ENCODE measurements at regions not wholly inside any gene's neighbourhood (a gene's known extent, or its start where the extent isn't known, plus 50 kb on each side); places are given as distances from the start of the nearest gene placed in this dataset.
A peak's percentile ranks its signal among the peaks of the same experiment; 100 is the strongest.
"Not testable (repeated sequence)": the region's sequence is repeated elsewhere in the genome, so short reads cannot be mapped to it uniquely, and the experiment has no call there.

- no peak for DNase-seq (ENCODE audit: low read depth in 2 of 2)
Observed at GRCh38 chr7:142469696-142470543, 212.1 kb upstream of the PRSS58 start.

GRCh38 chr7:142468871-142469665, 211.2 kb upstream of the PRSS58 start:
- DNase-seq (ENCODE audit: low read depth in 2 of 2) = no peak

GRCh38 chr7:142467056-142467655, 209.3 kb upstream of the PRSS58 start:
- not testable (repeated sequence) for DNase-seq (ENCODE audit: low read depth in 2 of 2)

- DNase-seq (ENCODE audit: low read depth in 2 of 2) = no peak
Observed at GRCh38 chr7:142463401-142463850, 205.6 kb upstream of the PRSS58 start.

- no peak for DNase-seq (ENCODE audit: low read depth in 2 of 2)
Observed at GRCh38 chr7:142461437-142461836, 203.6 kb upstream of the PRSS58 start.

GRCh38 chr7:142460402-142461117, 202.7 kb upstream of the PRSS58 start:
- no peak for DNase-seq (ENCODE audit: low read depth in 2 of 2)

DNA sequence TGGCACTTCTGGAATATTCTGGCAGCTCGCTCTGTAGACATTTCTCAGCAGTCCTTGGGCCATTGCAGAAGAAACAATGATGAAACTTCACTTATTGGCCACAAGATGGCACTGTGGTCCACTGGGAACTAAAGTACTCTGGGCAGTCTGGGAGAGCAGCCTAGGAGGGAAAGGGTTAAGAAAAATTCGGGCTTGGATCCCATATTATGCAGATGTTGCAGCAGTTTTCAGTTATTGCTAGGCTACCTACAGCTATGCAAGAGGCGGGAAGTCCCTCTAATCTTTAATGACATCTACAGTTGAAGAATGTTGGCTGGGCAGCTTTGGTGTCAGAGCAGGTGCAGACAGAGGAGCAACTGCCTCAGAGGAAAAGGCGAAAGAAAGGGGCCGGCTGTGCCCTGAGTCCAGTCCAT, 201.7 kb upstream of the PRSS58 start:
- peak; percentile 24 to 63 for DNase-seq (ENCODE audit: low read depth in 2 of 2)

GRCh38 chr7:142457146-142457703, 199.4 kb upstream of the PRSS58 start:
- DNase-seq (ENCODE audit: low read depth in 2 of 2) = no peak

DNA sequence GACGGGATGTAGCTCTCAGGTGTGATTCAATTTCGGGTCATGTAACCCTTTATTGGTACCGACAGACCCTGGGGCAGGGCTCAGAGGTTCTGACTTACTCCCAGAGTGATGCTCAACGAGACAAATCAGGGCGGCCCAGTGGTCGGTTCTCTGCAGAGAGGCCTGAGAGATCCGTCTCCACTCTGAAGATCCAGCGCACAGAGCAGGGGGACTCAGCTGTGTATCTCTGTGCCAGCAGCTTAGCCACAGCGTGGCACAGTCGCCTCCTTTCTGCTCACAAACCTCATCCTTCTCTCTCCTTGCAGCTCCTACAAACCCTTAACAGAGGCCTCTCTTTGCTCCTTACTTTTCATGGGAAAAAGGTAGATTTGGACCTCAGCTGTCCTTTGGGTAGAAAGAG, 197.5 kb upstream of the PRSS58 start:
- DNase-seq (ENCODE audit: low read depth in 2 of 2) = no peak

DNA sequence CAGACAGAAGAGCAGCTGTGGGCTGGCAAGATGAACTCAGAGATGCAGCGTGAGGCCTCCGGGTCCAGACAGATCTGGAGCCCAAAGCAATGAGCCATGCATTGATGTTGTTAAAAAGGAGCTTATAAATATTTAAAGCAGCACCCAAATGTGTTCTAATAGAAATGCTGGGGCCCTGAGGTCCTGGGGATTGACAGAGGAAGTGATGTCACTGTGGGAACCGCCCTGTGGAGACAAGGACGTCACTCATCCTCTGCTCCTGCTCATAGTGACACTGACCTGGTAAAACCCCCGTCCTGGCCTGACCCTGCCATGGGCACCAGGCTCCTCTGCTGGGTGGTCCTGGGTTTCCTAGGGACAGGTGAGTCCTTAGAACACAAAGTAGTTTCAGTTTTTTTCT, 197.0 kb upstream of the PRSS58 start:
- DNase-seq (ENCODE audit: low read depth in 2 of 2) = no peak

GRCh38 chr7:142452791-142453190, 194.9 kb upstream of the PRSS58 start:
- DNase-seq (ENCODE audit: low read depth in 2 of 2) = no peak

DNA sequence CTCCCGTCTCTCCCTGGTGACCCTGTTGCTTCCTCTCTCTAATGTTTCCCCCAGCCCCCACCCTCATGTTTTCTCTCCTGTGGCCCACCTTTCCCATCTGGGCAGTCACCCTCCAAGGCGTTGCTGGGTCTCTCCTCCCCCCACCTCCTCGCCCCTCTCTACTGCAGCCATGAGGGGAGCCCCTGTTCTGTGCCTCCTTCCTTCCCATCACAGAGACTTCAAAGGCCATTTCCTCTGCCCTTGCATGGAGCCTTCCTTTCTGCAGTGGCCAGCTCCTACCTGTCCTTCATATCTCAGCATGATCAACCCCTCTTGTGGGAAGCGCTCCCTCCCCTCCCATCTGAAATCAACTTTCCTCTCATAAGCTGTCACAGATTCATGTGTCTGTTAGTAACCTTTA, 194.0 kb upstream of the PRSS58 start:
- no peak for DNase-seq (ENCODE audit: low read depth in 2 of 2)

GRCh38 chr7:142451296-142451695, 193.4 kb upstream of the PRSS58 start:
- DNase-seq (ENCODE audit: low read depth in 2 of 2) = no peak

DNA sequence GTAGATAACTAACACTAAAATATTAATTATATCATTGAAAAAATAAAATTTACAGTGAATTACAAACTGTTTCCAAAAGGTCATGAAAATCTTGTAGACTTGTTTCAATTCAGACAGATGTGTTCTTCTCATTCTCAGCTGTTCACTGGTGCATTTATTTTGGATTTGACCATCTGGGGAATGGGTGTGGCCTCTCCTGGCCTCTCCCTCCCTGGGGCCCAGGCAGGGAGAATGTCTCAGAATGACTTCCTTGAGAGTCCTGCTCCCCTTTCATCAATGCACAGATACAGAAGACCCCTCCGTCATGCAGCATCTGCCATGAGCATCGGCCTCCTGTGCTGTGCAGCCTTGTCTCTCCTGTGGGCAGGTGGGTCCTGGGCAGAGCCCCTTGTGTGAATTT, 192.8 kb upstream of the PRSS58 start:
- no peak for DNase-seq (ENCODE audit: low read depth in 2 of 2)

- DNase-seq (ENCODE audit: low read depth in 2 of 2) = no peak
Observed at GRCh38 chr7:142450206-142450605, 192.3 kb upstream of the PRSS58 start.

- DNase-seq (ENCODE audit: low read depth in 2 of 2) = not testable (repeated sequence)
Observed at GRCh38 chr7:142448857-142449256, 191.0 kb upstream of the PRSS58 start.

DNA sequence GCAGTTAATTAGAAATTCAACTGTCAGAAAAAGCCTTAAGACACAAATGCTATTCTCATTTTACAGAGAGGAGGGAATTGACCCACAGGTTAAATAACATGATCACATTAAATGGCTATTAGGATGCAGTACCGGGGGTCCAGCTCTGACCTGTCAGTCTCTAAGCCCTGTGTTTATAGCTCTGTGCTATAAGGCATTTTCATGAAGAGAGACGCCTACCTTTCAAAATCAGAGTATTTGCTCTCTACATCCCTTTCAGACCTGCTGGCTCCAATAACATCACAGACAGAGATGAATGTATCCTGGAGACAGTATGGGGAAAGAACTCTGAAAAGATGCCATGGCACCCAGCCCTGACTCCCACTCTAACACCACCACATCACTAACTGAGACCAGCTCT, 189.9 kb upstream of the PRSS58 start:
- DNase-seq (ENCODE audit: low read depth in 2 of 2) = no peak

- DNase-seq (ENCODE audit: low read depth in 2 of 2) = no peak
Observed at GRCh38 chr7:142445019-142445686, 187.3 kb upstream of the PRSS58 start.

GRCh38 chr7:142443216-142444010, 185.6 kb upstream of the PRSS58 start:
- peak in 1 of 2 donors; percentile 42 for DNase-seq (ENCODE audit: low read depth in 2 of 2)

DNA sequence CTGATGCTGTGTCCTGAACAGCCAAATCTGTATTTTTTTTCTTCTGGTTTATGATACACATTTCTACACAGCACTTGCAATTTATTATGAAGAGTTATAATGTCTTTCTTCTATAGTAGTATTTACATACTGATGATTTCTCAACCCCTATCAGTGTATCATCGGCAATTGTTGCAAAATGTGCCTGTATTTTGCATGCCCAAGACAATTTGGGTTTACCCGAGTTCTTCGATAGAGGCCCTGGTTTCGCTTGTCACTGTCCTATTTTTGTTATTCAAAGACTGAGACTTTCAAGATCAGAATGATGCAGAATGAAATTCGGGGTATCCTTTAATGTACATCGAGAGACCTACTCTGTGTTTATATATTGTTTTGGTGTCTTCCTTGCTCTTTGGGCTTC, 184.5 kb upstream of the PRSS58 start:
- no peak for DNase-seq (ENCODE audit: low read depth in 2 of 2)

Measured in dermis microvascular lymphatic vessel endothelial cell (primary cell).